VCaP (cell line): ENCODE measurements at regions not wholly inside any gene's neighbourhood (a gene's known extent, or its start where the extent isn't known, plus 50 kb on each side); places are given as distances from the start of the nearest gene placed in this dataset.

Source experiments
- H3K27ac ChIP-seq: fragments of 450-650 bp; 2 replicates; pipeline ENCODE4 v1.5.1; 2017
- CTCF ChIP-seq: fragments of 450-650 bp; conservative IDR thresholded peaks from 2 replicates; pipeline ENCODE4 v1.5.1; 2017; ENCODE audit warnings: mild to moderate bottlenecking, moderate library complexity

DNA sequence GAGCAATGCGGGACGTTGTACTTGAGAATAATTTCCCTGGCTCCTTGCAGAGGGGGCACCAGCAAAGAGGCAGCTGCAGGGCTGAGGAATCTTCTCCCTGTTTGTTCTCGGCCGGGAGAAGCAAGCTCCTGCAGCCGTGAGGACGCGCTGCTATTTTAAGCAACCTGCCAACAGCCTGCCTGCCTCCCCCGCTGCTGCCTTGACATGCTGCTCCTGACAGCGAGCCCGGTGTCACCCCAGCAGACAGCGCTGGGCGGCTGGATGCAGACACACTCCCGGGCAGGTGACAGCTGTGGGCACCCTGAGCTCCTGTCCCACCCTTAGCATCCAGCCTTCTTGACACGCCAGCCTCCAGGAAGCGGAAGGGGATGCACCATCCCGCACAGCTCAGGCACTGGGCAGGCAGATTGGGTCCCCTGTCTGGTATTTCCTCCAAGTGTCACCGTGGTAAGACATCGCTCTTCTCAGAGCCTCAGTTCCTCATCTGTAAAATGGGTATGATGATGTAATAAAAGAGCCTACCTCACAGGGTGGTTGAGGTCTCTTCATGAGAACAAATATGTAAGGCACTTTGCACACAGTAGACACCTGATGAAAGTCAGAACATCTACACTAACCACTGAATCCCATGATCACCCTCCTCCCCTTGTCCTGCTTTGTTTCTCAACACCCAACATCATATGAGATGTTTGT is 530.6 kb downstream of the MN1 start:
- TF ChIP-seq CTCF = no peak
- no peak overlapping the region for H3K27ac ChIP-seq

DNA sequence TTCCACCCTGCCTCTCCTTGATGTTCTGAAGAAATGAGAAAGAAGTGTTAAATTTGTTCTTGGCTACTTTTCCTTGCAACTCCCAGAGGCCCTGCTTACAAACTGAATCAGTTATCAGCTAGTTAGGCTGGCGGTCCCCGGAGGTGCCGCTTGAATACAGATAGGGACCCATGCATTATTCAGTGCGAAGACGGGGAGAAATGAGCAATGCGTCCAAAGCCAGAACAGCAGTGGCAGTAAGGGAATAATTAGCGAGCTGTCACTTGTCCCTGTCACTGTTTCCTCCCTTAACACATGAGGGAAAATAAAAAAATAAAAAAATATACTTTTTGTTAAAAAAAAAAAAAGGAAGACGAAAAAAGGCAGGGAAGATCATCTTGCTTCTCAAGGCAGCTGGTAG is 528.1 kb downstream of the MN1 start:
- TF ChIP-seq CTCF = no peak
- H3K27ac ChIP-seq = no peak overlapping the region

DNA sequence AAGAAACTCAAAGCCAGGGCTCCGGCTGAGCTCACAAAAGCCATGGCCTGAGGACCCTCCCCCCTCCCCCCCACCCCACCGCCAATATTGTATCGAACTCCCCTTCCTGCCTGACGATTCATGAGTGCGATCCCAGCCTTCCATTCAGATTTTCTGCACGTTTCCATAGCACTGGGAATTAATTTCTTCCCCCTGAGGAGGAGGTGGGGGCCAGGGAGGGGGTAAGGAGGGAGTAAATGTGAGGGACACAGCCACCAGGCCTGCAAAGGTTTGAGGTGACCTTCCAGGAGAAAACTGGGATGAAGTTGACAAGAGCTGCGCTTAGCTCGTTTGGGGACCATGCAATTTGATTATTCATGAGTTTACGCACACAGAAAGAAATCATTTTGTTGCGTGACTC is 527.7 kb downstream of the MN1 start:
- no peak overlapping the region for H3K27ac ChIP-seq
- no peak for TF ChIP-seq CTCF

DNA sequence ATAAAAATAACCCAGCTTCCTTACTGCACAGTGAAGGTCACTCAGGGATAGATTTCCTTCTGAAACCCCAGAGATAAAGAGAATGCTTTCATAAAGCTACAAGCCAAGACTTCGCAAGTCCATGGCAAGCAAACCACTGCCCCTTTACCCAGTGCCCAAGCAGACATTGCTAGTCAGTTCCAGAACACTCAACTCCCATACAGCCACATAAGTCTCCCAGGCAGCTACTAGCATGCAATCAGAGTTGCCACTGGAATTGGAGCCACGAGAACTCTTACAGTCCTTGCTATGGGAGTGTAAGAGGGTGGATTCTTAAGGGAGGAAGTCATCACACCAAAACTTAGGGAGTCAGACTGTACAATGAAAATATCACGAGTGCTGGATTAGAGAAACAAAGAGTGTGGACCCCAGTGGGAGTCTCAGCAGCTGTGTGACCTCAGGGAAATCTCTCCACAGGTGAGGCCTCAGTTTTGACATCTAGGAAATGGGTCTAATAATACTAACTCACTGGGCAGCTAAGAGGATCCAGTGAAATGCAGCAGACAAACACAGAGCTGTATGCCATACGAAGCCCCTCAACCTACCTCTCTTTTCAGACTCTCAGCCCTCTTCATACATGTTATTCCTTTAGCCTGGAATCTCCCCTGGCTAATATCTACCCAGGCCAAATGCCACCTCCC is 526.6 kb downstream of the MN1 start:
- TF ChIP-seq CTCF = no peak
- no peak overlapping the region for H3K27ac ChIP-seq

DNA sequence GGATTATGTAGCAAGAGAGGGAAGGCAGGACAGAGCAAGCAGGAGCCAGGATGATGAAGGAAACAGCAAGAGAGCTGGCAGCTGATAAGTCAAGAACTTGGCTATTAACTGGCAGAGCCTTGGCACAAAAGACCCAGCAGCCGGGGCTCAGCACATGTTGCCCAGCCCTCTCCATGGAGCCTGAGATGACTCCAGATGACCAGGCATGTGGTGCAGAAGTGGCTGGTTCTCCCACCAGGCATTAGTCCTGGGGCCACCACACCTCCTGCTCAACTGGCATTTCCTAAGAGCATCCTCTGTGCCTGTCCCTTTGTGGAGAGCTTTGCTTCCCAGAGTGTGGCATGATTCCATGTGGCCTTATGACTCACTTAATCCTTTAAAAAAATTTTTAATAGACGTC is 522.6 kb downstream of the MN1 start:
- H3K27ac ChIP-seq = no peak overlapping the region
- no peak for TF ChIP-seq CTCF

- no peak for TF ChIP-seq CTCF
- no peak overlapping the region for H3K27ac ChIP-seq
These were observed 518.3 kb downstream of the MN1 start for GRCh38 chr22:27283240-27283639.

GRCh38 chr22:27283714-27284113 is 517.8 kb downstream of the MN1 start:
- TF ChIP-seq CTCF = no peak
- no peak overlapping the region for H3K27ac ChIP-seq
